Cerebellar nuclear complex (tissue), 1 donor: ENCODE measurements at regions not wholly inside any gene's neighbourhood (a gene's known extent, or its start where the extent isn't known, plus 50 kb on each side); places are given as distances from the start of the nearest gene placed in this dataset.
A peak's percentile ranks its signal among the peaks of the same experiment; 100 is the strongest.
"Not testable (repeated sequence)": the region's sequence is repeated elsewhere in the genome, so short reads cannot be mapped to it uniquely, and the experiment has no call there.

ENCODE experiments used
- DNase-seq, 2 experiments: peaks; one replicate each; lab custom pipeline; 2025; lab: John Stamatoyannopoulos, UW

DNA sequence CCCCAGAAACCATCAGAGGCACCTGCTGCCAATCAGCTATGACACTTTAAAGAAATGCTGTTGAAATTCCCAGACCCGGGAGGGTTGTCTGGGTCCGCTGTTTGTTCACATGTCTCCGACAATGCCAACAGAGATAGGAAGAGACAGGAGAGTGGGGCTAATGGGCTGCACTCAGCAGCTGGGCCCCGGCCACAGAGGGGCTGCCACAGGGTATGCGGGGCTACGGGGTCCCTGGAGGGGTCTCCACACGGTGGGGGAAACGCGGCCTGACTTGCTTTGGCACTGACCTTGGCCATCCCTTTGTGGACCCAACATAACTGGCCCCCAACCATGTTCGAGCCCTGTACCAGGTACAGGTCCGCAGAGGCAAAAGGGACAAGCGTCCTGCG is 121.0 kb upstream of the PPP1R26 start:
- DNase-seq = no peak

DNA sequence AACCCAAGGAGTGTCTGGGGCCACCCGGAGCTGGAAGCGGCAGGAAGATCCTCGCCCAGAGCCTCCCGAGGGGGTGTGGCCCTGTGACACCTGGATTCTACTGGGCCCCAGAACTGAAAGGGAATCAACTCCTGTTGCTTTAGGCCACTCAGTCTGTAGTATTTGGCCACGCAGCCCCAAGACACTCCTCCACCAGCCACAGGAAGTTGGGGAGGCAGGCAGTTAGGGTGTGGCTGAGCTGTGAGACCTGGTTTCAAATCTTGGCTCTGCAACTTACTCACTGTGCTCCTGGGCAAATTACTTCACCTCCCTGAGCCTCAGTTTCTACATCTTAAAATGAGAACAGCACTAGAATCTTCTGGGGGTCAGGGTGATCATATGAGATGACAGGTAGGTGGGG is 119.8 kb upstream of the PPP1R26 start:
- DNase-seq = no peak

DNA sequence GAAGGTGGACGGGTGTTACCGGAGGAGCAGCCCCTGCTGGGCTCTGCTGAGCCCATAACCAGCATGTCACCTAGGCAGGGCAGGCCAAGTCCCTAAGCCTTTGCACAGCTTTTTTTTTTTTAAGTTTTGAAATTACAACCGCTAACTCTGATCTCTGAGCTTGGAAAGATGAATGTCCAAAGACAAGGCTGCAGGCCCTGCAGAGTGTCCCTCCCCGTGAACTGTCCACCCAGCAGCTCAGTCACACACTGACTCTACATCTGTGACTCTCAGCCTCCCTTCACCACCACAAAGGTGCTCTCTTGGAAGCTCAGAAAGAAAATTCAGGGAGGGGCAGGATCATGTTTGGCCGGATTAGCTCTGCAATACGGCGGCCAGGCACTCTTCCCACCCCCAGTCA is 119.0 kb upstream of the PPP1R26 start:
- DNase-seq = no peak

DNA sequence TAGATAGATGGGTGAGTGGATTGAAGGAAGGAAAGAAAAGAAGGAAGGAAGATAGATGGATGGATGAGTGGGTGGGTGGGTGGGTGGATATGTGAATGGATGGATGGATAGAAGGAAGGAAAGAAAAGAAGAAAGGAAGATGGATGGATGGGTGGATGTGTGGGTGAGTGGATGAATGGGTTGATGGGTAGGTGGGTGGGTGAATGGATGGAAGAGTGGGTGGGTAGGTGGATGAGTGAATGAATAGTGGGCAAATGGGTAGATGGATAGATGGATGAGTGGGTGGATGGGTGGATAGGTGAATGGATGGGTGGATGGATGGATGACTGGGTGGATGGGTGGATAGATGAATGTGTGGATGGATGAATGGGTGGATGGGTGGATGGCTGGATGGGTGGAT is 117.9 kb upstream of the PPP1R26 start:
- not testable (repeated sequence) for DNase-seq

DNA sequence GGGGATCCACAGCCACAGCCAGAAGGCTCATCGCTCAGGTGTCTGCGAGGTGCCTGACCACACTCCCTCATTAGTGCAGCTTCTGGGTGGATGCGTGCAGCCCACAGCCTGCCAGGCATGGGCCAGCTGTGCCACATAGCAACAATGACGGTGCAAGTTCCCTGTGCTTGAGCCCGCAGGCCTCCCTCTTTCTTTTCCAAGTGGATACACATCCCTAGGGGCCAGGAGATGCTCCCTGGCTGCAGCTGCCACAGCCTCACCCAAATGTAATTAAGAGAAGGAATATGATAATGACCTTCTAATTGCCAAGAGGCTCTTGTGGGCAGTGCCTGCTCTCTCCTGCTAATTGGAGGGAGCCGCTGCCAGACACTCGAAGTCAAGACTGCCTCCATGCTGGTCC is 116.0 kb upstream of the PPP1R26 start:
- no peak for DNase-seq

DNA sequence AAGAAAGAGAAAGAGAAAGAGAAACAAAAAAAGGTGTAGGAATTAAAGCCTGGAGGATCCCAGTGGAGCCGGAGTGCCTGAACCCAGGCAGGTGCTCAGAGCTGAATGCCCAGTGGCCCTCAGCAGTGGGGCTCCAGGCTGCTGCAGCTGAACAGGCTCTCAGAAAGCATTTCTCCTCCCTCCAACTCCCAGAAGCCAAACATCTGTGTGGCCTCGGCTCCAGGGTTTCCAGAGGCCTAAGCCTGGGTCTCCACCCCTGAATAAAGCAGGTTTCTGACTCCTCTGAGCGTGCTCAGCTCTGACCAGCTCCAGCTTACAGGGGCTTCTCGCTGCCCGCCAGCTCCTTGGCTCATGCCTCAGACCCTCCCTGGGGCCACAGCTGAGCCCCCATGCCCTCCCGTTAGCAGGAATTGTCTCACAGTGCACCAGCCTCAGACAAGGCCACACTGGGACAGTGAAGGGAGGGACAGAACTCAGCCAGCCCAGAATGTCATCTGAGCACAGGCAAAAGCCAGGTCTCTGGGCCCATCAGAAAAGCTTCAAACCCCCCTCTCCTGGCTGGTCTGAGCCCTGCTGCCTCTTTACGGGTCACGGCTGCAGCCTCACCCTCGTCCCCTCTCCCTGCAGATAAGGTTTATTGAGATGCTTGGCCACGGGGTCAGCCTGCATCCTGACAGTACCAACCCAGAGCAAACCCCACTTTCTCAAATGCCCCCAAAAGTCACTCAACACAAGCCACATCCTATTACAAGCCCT is 114.4 kb upstream of the PPP1R26 start:
- DNase-seq = no peak

DNA sequence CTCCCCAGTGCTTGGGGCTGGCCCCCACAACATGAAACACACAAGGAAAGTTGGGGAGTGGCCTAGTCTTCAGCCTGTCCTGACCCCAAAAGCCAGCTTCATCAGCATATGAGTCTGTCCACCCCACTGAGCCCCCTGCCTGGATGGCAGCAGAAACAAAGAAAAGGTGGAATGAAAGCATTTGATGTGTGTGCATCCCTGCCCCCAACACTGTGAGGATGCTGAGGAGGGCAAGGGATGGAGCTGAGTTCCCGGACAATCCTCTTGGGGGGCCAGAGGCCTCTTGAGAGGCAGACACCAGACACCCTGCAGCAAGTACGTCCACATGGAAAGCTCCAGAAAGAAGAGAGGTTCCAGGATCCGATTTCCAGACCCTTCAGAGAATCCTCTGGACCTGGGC is 113.5 kb upstream of the PPP1R26 start:
- no peak for DNase-seq

DNA sequence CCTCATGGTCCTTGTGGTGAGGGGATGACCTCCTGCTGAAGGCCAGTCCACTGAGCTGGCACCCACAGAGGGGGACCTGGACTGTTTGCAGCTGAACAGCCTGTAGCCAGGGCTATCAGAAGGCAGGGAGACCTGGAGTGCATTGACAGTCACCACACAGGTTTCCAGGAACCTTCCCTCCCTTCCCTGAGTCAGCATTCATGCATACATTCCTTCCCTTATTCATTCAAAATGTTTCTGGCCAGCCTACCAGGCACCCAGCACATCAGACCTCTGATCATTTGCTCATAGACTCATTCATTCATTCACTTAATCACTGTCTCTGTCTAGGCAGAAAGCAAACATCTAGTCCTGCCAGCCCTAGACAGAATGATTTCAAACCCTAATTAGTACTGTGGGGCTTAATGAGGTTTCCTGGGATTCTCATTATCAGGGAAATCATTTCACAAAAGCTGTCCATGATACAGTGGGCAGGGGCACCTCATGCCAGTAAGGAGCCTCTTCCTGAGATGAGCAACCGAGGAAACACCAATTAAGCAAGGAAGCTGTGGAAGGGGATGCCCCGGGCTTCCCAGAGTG is 110.1 kb upstream of the PPP1R26 start:
- DNase-seq = no peak

DNA sequence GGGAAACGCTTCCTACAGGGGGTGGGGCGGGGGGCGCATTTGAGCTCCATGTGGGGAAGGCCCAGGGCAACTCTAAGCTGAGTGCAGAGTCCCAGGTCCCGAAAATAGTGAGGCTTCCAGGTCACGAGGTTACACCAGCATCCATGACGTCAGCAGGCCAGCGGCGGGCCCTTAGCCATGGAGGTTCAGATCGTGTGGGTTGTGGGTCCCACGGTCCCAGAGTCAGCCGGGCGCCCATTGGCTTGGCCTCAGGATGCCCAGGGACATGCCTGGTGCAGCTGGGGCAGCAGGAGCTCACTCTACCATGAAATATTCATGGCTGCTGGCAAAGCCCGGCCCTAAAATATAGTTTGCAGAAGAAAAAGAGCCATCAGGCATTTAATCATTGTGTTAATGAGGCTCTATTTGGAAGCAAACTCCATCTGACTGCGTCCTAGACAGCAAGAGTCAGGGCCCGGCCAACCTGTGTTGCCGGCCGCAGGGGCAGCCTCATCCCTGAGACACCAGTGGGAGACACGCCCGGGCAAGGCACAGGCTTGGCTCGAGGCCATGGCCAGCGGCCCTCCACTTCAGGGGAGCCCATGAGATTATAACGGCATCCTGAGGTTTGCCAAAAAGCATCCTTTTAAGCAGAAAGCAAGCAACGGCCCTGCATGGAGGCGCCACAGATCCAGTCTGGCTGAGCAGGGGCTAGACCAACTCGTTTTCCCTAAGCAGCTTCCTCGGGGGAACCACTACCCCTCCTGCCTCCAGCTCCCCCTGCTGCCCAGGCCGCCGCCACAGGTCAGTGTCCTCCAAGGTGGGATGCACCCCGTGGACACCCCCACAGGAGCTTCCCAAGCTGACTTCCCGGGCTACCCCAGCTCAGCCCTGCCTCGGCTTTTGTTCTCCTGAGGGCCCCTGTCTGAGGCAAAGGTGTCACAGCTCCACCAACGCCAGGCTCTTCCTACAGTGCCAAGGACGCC is 108.9 kb upstream of the PPP1R26 start:
- DNase-seq = peak in 1 of 2 experiments; percentile 38

DNA sequence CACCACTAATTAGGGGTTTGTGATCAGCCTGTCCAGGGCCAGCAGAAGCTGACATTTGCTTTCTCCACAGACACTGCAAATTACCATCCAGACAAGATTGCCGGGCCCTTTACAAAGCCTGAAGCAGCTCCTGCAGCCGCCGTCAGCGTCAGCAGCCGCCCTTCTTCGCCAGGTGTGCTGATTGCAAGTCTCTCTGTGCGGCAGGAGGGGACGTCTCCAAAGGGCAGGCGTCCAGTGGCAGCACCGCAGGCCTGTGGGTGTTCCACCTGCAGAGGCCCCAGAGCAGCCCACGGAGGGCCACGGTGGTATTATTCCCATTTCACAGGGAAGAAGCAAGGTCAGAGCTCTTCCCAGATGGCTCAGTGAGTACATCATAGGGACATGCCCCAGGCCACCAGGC is 108.0 kb upstream of the PPP1R26 start:
- no peak for DNase-seq

DNA sequence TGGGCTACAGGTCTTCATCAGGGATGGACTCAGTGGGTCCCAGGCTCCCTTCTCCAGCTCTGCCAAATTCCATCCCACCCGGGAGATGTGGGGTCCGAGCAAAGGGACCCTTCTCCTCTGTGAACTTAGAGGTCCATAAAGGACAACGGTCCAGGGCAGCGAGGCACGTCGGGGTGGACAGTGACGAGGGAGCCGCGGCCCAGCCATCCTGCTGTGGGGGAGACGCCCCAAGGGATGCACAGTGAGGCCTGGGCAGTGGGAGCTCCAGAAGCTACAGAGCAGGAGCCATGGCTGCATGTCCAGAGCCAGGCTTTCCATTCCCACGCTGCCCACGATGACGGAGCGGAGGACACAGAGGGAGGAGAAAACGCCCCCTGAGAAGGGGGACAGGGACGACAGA is 107.5 kb upstream of the PPP1R26 start:
- DNase-seq = no peak

DNA sequence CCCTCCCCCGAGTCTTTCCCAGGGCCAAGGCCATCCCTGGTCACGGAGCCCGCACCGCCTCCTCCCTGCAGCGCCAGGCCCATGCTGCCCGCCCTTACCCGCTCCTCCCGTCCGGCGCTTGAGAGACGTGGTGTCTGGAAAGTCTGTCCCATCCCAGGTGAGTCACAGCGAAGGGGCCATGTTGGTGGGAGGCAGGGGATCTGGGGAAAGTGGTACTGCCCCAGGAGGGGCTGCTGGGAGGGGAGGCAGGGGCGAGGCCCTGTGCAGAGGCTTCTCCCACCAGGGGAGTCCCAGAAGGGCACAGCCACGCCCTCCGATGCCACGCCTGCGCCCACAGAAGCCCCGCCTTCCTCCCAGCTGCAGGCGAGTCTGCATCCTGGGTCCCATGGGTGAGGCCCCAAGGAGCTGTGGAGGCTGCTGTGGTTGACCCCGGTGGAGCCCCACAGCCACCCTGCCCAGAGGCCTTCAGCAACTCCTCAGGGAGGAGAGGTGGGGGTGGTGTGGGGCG is 107.0 kb upstream of the PPP1R26 start:
- DNase-seq = no peak

DNA sequence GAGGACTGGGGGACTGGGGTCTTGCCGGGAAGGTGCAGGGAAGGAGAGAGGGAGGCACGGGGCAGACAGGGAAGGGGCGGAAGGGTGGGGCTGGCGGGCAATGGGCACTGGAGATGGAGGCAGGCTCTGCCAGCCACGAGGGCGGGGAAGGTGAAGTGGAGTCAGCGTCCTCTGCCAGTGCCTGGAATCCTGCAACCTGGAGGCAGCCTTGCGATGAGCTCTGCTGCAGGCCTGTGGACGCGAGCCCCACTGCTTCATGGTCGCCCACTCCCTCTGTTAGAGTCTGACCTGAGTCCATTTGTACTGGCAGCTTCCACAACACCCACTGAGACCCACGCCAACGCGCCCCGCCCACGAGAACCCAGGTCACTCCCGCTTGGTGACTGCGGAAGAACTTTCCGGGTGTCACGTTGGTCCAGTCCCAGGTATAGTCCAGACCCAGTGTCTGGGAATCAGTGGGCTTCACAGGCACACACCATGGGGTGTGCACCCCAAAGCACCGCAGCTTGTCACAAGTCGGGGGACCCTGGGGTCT is 106.4 kb upstream of the PPP1R26 start:
- DNase-seq = no peak

DNA sequence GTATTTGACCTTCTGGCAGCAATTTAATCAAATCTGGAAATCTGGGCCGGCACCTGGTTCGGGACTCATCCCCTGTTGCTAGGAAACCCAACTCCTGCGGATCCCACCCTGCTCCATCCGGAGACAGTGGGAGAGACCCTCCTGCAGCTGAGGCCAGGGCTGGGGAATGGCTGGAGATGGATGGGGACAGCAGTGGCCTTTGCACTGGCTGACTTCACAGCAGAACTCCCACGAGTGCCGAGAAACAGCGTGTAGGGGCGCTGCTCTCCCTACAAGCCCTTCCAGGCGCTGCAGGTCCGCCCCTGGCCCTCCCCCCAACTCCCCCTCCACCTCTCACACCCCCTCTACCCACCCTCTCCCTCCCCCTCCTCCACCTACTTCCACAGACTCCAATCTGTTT is 105.8 kb upstream of the PPP1R26 start:
- no peak for DNase-seq

DNA sequence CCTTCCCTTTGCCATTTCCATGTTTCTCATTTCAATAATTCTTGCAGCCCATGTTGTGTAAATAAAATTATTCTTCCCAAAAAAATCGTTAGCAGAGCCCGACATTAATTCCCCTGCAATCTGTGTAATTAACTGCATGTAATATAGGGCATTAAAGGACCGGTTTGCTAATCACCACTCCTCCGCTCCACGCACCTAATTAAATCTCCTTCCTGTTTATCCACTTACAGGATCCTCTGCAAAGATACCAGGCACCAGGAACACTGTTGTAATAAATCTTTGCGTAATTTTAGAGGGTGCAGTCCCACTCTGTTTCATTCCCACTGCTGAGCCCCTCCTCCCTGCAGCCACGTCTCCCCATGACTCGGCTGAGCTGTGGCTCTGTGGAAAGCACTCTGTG is 105.0 kb upstream of the PPP1R26 start:
- no peak for DNase-seq

DNA sequence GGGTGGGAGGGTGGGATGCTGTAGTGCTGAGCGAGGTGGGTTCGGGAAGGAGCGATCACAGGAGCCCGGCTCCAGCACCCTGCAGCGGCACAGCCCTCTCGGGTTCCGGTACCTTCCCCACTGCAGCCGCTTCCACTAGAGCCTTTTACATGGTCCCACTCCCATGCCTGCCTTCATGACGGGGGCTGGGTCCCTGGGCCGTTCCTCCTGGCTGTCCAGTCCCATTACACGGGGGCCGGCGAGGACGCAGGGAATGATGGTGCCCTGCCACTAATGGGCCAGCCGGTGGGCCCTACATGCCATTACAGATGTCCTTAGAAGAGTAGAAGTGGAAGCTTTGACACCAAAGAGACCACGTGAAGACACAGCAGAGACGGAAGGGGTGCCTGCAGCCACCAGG is 104.6 kb upstream of the PPP1R26 start:
- no peak for DNase-seq

DNA sequence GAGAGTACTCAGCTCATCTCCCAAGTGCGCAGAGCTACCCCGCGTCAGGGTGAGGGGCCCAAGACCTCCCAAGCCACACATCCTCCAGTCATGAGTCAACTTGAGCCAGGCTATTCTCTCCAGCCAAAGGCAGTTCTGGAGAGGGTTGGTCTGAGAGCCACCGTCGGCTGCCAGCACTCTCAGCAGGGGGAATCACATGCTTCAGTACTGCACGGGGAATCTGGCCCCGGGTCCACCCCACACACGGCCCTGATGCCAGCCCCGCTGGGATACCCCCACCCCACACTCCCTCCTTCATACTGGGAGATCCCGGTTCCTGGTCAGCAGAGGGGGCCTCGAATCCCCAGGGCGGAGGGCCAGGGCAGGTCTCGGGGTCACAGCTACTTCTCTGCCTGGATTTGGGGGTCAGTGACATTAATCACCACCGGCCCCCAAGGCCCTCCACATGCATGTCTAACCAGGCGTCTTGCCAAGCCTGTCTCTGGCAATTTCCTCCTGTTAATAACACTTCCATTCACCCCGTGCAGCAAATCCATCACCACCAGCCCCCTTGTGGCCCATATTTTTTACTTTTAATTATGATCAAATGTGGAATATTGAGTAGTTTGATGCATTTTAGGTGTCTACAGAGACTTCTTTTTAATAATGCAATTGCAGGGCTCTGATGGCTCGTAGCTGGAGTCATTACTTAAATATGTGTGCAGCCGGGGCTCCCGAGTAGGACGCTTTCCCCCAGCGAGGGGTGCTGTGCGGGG is 102.9 kb upstream of the PPP1R26 start:
- DNase-seq = peak in 1 of 2 experiments; percentile 18

DNA sequence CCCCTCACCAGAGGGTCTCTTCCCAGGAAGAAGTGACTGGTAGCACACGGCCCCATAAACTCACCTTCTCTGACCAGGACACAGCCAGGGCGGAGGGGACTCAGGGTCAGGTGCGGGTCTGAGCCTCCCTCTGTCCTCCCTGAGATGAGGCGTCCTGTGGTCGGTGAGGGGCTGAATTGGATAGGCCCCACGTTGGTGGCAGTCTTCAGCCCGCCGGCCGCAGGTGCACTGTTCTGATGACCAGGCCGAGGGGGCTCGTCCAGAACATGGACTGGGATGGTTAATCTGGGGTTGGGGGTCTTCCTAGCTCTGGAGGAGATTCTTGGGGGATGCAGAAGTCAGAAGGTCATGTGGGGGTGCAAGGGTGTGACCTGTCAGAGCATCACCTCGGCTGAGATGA is 102.2 kb upstream of the PPP1R26 start:
- DNase-seq = no peak

DNA sequence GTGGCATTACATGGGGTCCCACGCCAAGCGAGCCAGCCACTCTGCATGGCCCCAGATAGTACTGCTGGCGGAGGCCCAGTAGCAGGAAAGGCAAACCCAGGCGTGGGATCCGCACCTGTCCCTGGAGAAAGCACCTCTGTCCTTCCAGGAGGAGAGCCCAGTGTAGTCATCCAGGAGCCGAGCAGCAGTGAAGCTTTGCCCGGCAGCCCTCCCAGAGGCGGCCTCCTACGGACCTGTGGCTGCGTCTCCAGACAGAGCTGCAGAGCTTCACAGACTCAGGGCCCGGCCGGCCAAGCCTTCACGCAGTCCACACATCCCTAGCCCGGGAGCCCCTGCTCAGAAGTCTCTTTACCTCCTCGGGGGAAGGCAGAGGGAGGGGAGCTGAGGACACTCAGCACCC is 100.8 kb upstream of the PPP1R26 start:
- DNase-seq = no peak

DNA sequence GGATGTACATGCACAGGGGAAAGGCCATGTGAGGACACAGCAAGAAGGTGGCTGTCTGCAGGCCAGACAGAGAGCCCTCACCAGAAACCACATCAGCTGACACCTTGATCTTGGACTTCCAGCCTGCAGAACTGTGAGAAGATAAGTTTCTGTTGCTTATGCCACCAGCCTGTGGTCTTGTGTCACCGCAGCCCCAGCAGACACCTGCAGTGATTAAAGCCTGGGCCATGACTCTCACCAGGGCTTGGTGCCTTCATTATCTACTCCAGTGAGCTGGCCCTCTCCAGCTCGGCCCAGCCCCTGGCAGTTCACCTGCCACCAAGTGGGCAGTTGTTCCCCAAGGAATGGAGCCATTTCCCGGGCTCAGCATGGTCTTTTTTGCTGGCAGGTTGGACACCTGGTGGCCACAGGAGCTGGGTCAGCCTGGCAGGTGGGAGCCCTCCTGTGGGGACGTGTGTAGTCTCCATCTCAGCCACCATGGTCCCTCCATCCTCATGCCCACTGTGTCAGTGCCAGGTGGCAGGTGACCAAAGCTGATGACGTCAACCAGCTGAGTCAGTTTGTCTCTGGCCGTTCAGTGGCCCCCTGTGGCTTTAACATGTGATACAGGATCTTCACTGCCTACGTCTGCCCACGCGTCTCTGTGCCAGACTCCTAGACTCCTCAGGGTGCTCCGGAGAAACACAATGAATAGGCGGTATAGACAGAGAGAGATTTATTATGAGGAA is 99.9 kb upstream of the PPP1R26 start:
- no peak for DNase-seq
